HG03469 (cell line): ENCODE measurements at regions not wholly inside any gene's neighbourhood (a gene's known extent, or its start where the extent isn't known, plus 50 kb on each side); places are given as distances from the start of the nearest gene placed in this dataset.

Source experiments
- ATAC-seq: cut with Tn5 transposase; IDR thresholded peaks from one replicate; pipeline ENCODE4 v1.9.1; 2021; ENCODE audit warnings: mild to moderate bottlenecking, moderate library complexity, moderate number of reproducible peaks; ENCODE audit not compliant: unreplicated experiment

- ATAC-seq = no peak
Observed at GRCh38 chr1:96992871-96993270, 271.3 kb downstream of the PTBP2 start.

- ATAC-seq = no peak
Observed at GRCh38 chr1:96995351-96995750, 273.8 kb downstream of the PTBP2 start.

- ATAC-seq = no peak
Observed at GRCh38 chr1:96996001-96996400, 274.4 kb downstream of the PTBP2 start.

GRCh38 chr1:96997717-96998116, 276.1 kb downstream of the PTBP2 start:
- ATAC-seq = no peak

GRCh38 chr1:96998466-96998865, 276.9 kb downstream of the PTBP2 start:
- ATAC-seq = no peak

- no peak for ATAC-seq
Observed at GRCh38 chr1:96999191-96999590, 277.6 kb downstream of the PTBP2 start.

- no peak for ATAC-seq
Observed at GRCh38 chr1:97004054-97004453, 282.5 kb downstream of the PTBP2 start.

- no peak for ATAC-seq
Observed at GRCh38 chr1:97004743-97005142, 283.2 kb downstream of the PTBP2 start.

GRCh38 chr1:97006044-97006661, 284.6 kb downstream of the PTBP2 start:
- no peak for ATAC-seq

- no peak for ATAC-seq
Observed at GRCh38 chr1:97007840-97008604, 286.4 kb downstream of the PTBP2 start.

- ATAC-seq = no peak
Observed at GRCh38 chr1:97010566-97011264, 289.1 kb downstream of the PTBP2 start.

- no peak for ATAC-seq
Observed at GRCh38 chr1:97013136-97013535, 291.6 kb downstream of the PTBP2 start.

GRCh38 chr1:97013941-97014340, 292.4 kb downstream of the PTBP2 start:
- ATAC-seq = no peak

- no peak for ATAC-seq
Observed at GRCh38 chr1:97014426-97014825, 292.8 kb downstream of the PTBP2 start.

GRCh38 chr1:97017895-97018294, 296.3 kb downstream of the PTBP2 start:
- no peak for ATAC-seq
